ENCODE measurements at regions not wholly inside any gene's neighbourhood (a gene's known extent, or its start where the extent isn't known, plus 50 kb on each side); places are given as distances from the start of the nearest gene placed in this dataset.
"Not testable (repeated sequence)": the region's sequence is repeated elsewhere in the genome, so short reads cannot be mapped to it uniquely, and the experiment has no call there.

DNA sequence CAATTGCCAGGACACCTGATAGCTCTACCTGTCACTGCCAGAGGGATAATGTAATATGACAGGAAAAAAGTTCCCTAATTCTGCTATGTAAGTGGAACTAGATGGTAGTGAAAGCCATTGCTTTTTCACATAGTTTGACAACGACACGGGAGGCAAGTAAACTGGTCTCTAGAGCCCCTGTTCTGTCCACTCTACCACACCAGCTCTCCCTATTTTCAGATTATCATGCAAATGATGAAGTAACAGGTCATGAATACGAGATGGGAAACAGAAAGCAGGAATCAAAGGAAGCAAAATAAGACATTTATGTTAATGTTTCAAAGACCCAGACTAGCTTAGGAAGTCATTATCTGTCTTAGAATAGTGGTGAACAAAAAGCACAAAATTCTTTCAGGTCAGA lies 56.2 kb downstream of the TAF11L14 start:
- DNase-seq, result no peak

DNA sequence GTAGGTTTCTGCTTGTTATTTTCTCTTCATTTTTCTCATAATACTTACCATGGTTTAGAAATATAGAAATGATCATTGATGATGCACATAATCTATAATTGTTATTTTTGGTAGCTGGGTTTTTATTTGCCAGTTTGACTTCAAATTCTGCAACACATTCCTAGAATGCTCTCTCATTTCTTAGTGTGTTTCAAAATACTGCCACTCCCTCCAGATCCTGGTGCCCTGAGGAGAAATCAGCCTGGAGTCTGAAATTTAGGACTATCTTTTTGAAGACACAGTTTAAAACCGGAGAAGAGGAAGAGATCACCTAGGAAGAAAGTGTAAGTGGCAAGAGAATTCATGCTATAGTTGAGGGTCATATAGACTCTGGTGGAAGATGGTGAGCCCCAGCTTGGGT lies 57.5 kb downstream of the TAF11L14 start:
- no peak for DNase-seq

DNA sequence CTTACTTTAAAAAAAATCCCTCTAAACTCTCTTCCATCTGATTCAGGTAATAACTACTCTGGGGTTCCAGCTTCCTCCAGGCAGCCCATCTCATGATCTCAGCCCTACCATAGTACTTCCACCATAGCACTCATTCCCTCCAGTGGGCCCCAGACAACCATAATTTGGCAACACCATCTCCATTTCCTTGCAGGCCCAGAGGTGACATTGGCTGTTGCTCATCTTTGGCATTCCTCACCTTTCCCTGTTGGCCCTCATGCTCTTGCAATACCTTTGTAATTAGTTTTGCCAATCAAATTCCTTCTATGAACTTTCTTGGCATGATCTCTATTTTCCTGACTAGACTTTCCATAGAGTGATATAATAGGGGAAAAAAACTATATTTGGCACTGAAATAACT lies 60.1 kb downstream of the TAF11L14 start:
- no peak for DNase-seq

DNA sequence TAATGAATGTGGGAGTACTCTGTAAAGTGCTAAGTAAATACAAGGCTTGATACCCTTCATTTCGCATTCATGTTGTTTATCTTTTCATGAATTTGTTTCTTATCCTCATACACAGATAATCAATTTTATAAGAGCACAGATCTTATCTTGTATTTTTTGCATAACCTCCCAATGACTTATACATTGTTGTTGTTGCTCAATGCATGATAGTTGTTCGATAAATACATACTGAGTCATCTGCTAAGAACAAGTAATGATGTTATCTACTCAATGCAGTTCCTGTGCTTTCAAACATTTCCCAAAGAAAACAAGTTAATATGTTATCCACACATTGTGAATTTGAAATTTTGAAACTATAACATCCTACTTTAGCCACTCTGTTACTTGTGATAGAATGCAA lies 60.7 kb downstream of the TAF11L14 start:
- DNase-seq, result no peak

DNA sequence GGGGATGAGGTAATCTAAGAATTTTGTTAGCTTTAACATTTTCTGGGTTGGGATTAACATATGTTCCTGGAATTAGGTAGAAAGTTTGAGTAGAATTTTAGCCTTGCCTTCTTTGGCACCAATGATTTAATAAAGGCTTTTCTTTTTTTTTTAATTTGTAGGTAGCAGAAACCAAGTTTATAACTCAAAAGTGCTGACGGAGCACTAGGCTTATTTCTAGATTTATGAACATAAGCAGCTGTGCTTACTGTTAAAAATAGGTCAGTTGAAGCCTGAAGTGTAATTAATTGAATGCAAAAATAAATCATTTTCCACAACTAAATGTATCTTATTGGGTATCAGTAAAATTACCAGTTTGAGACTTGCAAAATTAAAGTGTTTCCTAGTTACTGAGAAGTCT lies 62.4 kb downstream of the TAF11L14 start:
- no peak for DNase-seq

DNA sequence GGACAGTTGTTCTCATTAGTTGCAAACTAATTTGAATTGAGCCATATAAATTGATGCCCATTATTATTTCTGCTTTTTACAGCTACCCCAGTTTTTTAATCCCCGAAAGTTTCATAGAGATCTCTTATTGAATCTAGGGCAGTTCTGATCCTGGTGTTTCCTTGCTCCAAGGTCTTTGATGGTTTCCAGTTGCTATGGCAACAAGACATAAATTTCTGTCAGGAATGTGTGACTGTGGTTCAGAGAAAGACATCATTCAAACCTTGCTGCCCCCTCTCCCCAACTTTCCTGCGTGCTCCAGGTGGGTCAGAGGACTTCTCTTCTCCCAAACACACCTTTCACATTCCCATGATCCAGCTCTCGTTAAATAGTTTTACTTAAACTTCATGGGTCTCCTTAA lies 63.4 kb downstream of the TAF11L14 start:
- no peak for DNase-seq

DNA sequence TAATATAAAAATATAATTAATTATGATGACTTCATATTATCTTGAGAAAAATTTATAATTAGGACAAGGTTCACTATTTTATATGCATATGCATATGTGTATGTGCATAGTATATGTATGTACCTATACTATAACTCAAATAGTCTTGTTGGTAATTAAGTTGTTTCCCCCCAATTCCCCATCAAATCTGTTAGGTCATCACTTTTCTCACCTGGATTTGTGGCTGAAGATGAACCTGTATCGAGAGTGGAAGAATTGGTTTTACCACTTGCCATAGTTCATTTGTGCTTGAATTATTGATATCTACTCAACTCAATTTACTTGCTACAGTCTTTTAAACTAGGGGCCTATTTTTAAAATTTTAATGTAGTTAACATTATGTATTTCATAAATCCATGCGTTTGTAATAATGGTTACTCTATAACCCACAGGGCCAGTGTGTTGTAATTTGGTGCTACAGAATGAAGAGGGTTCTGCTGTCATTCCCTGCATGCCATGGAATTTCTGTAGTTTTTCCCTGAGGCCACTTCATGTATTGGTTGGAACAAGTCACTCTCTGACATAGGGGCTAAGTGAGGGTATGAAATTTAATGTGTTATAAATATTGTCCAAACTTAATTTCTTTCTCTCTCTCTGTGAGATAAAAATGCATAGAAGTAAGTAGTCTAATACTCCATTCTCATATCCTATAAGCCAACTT lies 74.9 kb downstream of the TAF11L14 start:
- no peak for DNase-seq

DNA sequence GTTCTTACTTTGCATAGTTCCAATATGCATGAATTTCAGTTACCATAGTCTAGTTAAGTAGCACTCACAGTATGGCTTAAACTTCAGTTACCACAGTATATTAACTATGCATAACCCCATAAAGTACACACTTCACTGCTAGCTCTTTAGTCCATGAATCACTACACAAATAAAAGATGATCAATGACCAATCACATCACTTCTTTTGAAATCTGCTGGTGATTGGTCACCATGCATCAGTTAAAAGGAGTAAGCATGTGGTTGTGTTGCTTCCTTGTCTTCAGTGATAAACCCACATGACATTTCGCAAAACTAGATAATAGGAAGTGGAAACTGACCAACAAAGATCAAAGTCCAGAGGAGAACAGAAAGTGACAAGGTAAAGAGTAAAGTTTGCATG lies 79.0 kb downstream of the TAF11L14 start:
- DNase-seq, result no peak

DNA sequence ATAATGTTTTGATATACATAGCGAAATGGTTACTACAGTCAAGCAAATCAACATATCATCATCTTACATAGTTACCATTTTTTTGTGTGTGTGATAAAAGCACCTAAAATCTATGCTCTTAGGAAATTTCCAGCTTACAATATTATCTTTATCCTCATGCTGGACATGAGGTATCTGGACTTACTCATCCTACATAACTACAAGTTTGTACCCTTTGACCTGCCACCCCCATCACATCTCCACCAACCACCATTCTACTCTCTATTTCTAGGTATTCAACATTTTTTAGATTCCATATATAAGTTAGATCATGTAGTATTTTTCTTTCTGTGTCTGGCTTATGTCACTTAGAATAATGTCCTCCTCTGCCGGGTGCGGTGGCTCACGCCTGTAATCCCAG lies 79.9 kb downstream of the TAF11L14 start:
- DNase-seq, result no peak

DNA sequence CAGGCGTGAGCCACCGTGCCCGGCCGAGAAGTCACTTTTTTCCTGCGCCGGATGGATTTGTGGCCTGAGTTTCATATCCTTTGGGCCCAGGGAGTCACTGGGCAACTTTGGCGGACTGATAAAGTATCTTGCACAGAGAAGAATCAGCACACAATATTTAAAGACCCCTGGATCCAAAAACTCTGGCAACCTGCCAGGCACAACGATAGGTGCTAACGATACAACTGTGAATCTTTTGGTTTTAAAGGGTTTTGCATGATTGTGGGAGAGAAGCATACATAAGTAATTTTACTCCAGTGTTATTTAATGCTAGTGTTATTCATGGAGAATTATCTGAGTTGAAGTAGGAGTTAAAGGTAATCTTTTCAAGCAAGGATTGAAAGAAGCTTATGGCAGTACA lies 85.3 kb downstream of the TAF11L14 start:
- no peak for DNase-seq

DNA sequence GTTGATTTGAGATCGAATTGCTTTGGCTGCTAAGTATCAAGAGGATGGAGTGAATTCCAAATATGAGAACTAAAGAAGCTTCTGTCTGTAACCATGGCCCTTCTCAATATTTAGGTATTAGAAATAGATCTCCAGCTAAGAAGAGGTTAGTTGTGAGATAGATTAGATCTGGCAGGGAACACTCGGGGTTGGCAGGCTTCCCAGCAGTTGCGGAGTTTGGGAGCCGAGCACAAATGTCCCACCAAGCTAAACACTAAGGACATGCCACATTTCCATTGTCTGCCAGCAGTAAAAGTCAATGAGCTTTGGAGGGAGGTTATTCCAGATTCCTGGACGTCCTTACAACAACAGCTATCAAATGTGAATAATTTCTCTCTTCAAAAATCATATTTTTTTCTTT lies 85.8 kb downstream of the TAF11L14 start:
- DNase-seq, result no peak

DNA sequence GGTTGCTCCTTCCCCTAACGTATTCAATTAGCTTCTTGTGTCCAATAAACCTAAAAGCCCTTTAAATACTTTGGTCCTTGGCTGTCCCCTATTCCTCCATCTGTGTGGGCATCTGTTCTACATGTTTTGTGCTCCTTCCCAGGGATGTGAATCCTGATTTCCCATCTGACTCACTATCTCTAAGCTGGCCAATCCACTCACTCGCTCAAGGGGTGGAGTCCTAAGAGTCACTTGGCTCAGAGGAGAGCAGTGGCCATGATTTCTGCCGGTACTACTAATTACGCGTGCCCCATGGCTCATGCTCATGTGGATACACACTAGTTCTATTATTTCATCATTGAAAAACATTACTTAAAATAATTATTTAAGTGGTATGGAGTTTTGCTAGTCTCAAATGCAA lies 89.6 kb downstream of the TAF11L14 start:
- no peak for DNase-seq

DNA sequence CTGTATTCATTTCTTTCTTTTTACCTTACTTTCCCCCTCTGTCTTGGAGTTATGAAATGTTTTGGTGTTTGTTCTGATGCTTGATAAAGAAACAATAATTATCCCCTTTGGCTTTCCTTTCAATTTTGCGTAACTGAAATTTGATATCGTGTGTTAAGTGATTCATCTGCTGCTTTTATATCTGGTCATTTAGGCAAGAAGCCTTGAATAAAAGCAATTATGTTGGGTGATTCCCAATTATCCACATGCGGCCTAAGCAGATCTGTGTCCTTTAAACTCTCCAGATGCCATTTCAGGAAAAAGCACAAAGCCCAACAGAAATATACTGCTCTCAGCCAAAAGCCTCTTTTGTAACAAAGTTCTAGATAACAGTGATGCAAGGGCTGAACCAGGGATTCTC lies 92.8 kb downstream of the TAF11L14 start:
- no peak for DNase-seq

DNA sequence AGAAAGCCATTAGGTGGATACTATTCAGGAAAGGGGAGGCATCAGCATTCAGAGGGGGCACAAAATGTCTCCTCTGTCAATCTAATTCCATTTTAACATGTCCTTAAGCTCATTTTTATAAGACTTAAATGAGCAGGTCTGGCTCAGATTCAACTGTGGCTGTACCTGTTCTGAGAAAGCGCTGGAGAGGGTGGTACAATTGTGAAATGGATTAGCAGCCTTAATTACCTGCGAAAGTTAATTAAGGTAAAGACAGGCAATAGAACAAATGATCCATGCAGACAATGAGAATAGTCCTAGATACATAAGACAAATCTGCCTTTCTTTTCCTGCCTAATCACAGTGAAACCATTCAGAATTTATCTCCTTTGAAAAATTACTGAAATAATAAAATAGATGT lies 96.2 kb downstream of the TAF11L14 start:
- DNase-seq, result no peak

DNA sequence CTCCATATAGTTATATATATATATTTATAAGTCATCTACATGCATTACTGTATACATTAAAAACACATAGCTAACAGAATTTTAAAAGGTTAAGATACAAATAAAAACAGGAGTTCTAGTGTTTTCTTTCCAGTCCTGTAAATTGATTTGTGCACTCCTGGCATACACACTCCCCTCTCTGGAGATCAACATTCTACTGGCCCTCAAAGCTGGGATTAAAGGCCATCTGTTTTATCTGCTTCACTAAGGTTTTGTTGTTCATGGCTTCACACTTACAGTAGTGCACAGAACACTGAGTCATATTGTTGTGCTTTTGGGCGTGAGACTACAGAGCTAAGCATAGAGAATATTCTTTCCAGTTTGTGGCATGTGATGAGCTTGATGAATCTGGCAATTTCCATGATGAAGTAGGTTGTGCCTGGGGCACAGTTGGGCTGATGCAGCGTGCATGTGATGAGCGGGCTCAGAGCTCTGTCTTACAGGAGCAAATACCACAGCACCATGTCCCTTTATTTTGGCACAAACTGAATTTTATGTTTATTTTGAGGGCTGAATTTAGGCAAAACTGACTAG lies 98.2 kb downstream of the TAF11L14 start:
- DNase-seq, result no peak

DNA sequence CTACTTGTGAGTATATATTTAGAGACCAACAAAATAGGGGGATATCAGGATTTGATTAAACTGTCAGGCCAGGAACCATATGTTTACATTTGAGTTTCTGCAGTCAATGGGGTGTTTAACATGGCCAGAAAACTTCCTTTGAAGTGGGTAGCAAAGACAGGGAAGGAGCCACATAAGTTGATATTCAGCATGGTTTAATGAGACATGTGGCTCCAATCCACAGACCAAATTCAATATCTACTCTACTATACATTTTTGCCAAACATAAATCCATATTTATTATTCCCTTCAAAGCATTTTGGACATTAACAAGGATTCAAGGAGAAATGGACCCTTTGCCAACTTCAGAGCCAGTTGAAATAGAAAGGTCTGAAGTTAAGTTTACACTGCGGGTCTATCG lies 99.8 kb downstream of the TAF11L14 start:
- no peak for DNase-seq

DNA sequence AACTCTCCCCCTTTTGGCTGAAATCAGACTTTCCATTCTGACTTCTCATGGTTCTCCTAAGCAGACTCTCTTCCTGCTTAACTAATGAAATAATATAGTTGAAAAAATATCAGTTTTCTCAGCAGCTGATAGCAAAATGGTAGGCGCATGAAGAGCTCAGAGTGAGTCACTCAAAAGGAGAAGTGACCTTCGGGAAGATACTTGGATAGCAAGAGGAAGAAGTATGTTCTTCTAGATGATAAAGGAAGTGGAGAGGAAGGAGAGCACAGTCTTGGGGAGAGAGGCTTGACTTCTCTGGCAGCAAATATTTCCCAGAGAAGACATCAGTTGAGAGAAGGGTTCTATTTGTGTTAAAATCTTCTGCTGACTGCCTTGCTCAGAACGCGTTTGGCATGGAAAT lies 101.5 kb downstream of the TAF11L14 start:
- no peak for DNase-seq

DNA sequence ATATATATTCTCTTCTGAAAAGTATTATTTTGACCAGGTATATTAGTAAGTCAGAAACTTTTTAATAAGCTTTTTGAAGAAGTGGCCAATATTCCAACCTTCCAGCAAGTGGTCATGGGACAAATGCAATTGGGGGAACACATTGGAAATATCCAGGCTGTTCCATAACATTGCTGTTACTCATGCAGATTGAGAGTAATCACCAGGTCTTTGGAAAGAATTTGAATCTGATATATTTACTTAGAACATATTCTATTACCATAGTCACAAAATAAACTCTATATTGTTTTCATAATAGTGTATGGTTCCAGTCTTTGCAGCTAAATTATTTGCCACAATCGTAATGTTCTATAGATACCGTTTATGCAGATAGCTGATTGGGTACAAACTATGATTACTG lies 102.8 kb downstream of the TAF11L14 start:
- DNase-seq, result no peak

DNA sequence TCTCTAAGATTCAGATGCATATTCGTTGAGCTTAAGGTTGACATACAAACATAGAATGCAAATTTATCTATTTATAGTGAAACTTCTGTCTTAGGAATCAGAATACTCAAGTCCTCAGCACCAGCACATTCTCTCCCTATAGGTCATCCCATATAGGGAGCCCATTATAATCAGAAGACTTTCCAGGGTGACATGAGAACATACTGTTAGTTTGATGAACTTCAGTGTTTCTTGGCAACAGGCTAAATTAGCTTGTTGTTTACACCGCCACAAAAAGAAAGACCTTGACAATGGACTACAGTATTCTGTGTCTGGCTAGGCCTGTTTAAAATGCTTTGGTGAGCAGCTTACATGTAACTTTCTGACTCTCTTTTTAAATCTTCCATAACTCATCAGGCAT lies 104.2 kb downstream of the TAF11L14 start:
- no peak for DNase-seq

DNA sequence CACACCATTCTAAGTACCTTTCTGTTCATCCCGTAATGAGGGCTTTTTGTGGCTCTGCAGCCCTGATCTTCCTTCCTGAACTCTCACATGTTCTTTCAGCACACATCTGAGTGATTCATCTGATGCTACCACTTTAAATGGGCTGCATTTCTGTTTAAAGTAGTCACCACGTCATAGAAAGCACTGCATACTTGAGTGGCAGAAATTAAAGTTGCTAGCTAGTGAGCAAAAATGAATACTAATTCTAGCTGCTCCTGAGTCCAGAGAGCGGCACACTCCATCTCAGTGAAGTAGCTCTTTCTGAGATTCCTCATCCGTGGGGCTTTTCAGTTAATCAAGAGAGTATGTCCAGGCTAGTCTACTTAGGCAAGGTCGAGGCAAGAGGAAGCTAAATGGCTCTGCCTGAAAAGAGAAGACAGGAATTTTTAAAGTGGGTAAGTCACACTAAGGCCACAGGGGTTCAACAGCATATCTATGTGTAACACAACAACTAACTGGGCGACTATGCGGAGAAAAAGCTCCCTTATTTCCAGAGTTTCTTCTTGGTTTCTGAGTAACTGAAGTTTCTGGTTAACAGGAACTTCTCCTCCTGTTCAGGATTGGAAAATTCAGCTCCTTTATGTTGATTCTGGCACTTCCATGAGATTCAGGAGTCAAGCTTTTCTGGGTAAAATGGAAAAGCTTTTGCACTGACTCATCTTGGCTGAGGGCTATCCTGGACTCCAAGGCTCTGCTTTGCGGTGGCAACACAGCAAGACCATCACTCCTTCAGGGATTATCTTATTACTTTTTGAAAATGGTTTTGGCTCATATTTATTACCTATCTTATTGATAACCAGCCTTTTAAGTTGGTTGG lies 109.5 kb downstream of the TAF11L14 start:
- no peak for DNase-seq

DNA sequence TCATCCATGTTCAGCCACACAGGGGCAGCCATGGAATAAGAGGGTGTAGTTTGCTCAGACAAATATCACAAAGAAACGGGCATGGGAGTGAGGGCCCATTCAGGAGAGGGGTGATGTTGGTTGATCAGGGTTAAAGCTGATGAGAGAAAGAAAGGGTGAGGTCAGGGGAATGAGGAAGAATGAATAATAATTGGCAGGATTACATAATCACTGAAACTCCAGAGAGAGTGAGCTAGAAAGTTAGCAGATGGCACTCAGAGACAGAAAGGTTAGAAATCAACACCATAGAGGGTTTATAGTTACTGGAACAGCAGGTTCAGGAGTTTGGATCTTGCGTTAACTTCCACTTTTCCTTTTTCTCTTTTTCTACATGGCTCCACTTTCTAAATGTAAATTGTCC lies 113.9 kb downstream of the TAF11L14 start:
- DNase-seq, result no peak

DNA sequence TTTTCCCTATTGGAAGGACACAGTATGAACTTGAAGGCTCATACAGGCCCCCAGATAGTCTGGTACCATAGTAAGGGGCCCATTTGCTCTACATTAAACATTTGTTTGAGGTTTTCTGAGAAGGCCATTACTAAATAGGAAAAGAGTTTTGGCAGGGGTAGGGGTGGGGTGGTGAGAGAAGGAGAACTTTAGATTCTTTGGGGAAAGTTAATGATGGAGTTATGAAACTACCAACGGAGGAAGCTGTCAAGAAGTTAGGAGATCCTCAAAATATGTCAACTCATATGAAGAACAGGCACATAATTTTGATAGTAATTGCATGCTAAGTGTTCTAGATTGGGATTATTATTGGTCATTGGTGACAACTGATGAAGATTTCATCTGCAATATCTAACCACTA lies 114.7 kb downstream of the TAF11L14 start:
- DNase-seq, result no peak

DNA sequence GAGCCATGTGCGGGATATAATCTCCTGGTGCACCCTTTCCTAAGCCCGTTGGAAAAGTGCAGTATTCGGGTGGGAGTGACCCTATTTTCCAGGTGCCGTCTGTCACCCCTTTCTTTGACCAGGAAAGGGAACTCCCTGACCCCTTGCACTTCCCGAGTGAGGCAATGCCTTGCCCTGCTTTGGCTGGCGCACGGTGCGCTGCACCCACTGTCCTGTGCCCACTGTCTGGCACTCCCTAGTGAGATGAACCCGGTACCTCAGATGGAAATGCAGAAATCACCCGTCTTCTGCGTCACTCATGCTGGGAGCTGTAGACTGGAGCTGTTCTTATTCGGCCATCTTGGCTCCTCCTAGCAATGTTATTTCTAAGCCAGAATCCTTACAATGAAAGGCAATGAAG lies 121.1 kb downstream of the TAF11L14 start:
- DNase-seq, result not testable (repeated sequence)

DNA sequence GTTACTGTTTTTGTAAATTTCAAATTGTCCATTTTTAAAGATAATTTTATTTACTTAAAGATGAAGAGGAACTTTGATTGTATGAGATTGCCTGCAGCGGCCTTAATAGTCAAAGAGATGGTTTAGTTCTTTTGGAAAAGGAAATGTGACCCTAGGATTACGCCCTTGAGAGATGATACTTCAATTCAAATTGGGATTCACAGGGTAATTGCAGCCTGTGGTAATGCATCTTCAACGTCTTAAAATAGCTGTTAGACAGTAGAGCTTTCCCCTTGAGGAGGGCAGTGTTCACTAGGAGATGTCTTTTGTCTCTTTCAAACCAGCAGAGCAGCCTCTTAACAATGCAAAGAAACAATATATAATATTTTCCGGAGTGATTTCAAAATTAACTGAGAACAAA lies 127.1 kb downstream of the TAF11L14 start:
- no peak for DNase-seq
